ENCODE measurements at regions not wholly inside any gene's neighbourhood (a gene's known extent, or its start where the extent isn't known, plus 50 kb on each side); places are given as distances from the start of the nearest gene placed in this dataset.
A peak's percentile ranks its signal among the peaks of the same experiment; 100 is the strongest.

- DNase-seq = no peak
- intact Hi-C loops (cut with DNase I) = no loop called here
Measured at GRCh38 chr9:82147798-82148425, 159.3 kb downstream of the SPATA31D1 start.

- intact Hi-C loops (cut with DNase I) = no loop called here
- no peak for DNase-seq
Measured at GRCh38 chr9:82148426-82148810, 159.8 kb downstream of the SPATA31D1 start.

GRCh38 chr9:82148901-82149461 is 160.4 kb downstream of the SPATA31D1 start:
- DNase-seq = no peak
- intact Hi-C loops (cut with DNase I) = no loop called here

GRCh38 chr9:82149501-82149946 is 161.0 kb downstream of the SPATA31D1 start:
- DNase-seq = no peak
- intact Hi-C loops (cut with DNase I) = no loop called here

- DNase-seq = no peak
- intact Hi-C loops (cut with DNase I) = no loop called here
Measured at GRCh38 chr9:82152181-82152580, 163.6 kb downstream of the SPATA31D1 start.

GRCh38 chr9:82153032-82153431 is 164.5 kb downstream of the SPATA31D1 start:
- DNase-seq = no peak
- intact Hi-C loops (cut with DNase I) = no loop called here

GRCh38 chr9:82154573-82154972 is 166.0 kb downstream of the SPATA31D1 start:
- no peak for DNase-seq
- intact Hi-C loops (cut with DNase I) = no loop called here

GRCh38 chr9:82161876-82162275 is 173.3 kb downstream of the SPATA31D1 start:
- intact Hi-C loops (cut with DNase I) = no loop called here
- no peak for DNase-seq

- intact Hi-C loops (cut with DNase I) = no loop called here
- DNase-seq = no peak
Measured at GRCh38 chr9:82164159-82164558, 175.6 kb downstream of the SPATA31D1 start.

- no peak for DNase-seq
- intact Hi-C loops (cut with DNase I) = no loop called here
Measured at GRCh38 chr9:82167296-82167695, 178.7 kb downstream of the SPATA31D1 start.

- intact Hi-C loops (cut with DNase I) = no loop called here
- DNase-seq = peak in 16 of 42 donors; percentile 2 to 59 (median 14)
Measured at GRCh38 chr9:82168585-82168984, 180.0 kb downstream of the SPATA31D1 start.

- DNase-seq = no peak
Measured at GRCh38 chr9:82170866-82171265, 182.3 kb downstream of the SPATA31D1 start.

GRCh38 chr9:82171271-82171670 is 182.7 kb downstream of the SPATA31D1 start:
- intact Hi-C loops (cut with DNase I) = no loop called here
- DNase-seq = no peak

More at GRCh38 chr9:82170866-82171265, 182.3 kb downstream of the SPATA31D1 start:
- intact Hi-C loops (cut with DNase I) = no loop called here

- DNase-seq = no peak
- intact Hi-C loops (cut with DNase I) = no loop called here
Measured at GRCh38 chr9:82180711-82181110, 192.1 kb downstream of the SPATA31D1 start.

- no peak for DNase-seq
- intact Hi-C loops (cut with DNase I) = no loop called here
Measured at GRCh38 chr9:82183181-82183860, 194.7 kb downstream of the SPATA31D1 start.

GRCh38 chr9:82184524-82184923 is 196.0 kb downstream of the SPATA31D1 start:
- intact Hi-C loops (cut with DNase I) = no loop called here
- DNase-seq = no peak

- intact Hi-C loops (cut with DNase I) = no loop called here
- DNase-seq = no peak
Measured at GRCh38 chr9:82188817-82189216, 200.2 kb downstream of the SPATA31D1 start.

- intact Hi-C loops (cut with DNase I) = no loop called here
- DNase-seq = no peak
Measured at GRCh38 chr9:82191082-82191770, 202.7 kb downstream of the SPATA31D1 start.

- intact Hi-C loops (cut with DNase I) = no loop called here
- no peak for DNase-seq
Measured at GRCh38 chr9:82192211-82192610, 203.6 kb downstream of the SPATA31D1 start.

Measured in head of caudate nucleus (tissue), 42 donors.